ENCODE measurements at regions not wholly inside any gene's neighbourhood (a gene's known extent, or its start where the extent isn't known, plus 50 kb on each side); places are given as distances from the start of the nearest gene placed in this dataset.

DNA sequence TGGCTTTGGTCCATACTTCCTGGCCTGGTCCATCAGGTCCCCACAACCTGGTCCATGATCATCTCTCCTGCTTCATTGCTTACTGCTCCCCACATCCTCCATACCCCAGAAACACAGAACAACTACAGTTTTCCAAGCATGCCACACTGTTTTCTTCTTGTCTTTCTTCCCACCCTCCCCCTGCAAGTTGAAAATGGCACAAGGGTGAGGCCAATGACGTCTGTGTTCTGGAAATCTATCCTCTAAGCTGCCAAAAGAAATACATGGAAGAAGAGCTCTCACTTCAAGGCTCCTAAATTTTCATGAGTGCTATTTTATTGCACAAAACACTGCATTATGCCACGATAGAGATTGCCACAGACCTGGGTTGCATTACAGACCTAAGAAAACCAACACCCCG lies 404.4 kb downstream of the VPS13C start:
- Mint-ChIP-seq H3K27ac (no peak overlapping the region), H3K4me1 (no peaks in the 10 kb centered on the region), H3K9me3 (peaks cover 0 to 8% (median 4%) of the 10 kb centered on the region in 7 donors), H3K36me3 (no peaks in the 10 kb centered on the region), H3K27me3 (peaks cover 0 to 4% (median 4%) of the 10 kb centered on the region in 3 donors), H3K4me3 (no peak overlapping the region)
- ATAC-seq (ENCODE audit: low read depth in 2 of 2) (no peak), DNase-seq (no peak)

GRCh38 chr15:61654918-61655317 lies 405.3 kb downstream of the VPS13C start:
- H3K27ac Mint-ChIP-seq, result no peak overlapping the region
- H3K36me3 Mint-ChIP-seq, result no peaks in the 10 kb centered on the region
- ATAC-seq (ENCODE audit: low read depth in 2 of 2), result no peak
- peaks cover 0 to 12% (median 5%) of the 10 kb centered on the region in 7 donors for H3K9me3 Mint-ChIP-seq
- H3K27me3 Mint-ChIP-seq, result peaks cover 0 to 4% (median 0%) of the 10 kb centered on the region in 3 donors
- H3K4me1 Mint-ChIP-seq, result no peaks in the 10 kb centered on the region
- DNase-seq, result no peak
- no peak overlapping the region for H3K4me3 Mint-ChIP-seq

- H3K27ac Mint-ChIP-seq, result no peak overlapping the region
- DNase-seq (no peak), ATAC-seq (ENCODE audit: low read depth in 2 of 2) (no peak)
- H3K27me3 Mint-ChIP-seq, result peaks cover 0 to 4% (median 0%) of the 10 kb centered on the region in 3 donors
- H3K4me3 Mint-ChIP-seq, result peak overlapping the region in 1 of 8 donors; percentile 20
- H3K9me3 Mint-ChIP-seq, result peaks cover 0 to 10% (median 5%) of the 10 kb centered on the region in 7 donors
- H3K4me1 Mint-ChIP-seq, result no peaks in the 10 kb centered on the region
- H3K36me3 Mint-ChIP-seq, result no peaks in the 10 kb centered on the region
Observed at GRCh38 chr15:61654002-61654740, 406.1 kb downstream of the VPS13C start.

DNA sequence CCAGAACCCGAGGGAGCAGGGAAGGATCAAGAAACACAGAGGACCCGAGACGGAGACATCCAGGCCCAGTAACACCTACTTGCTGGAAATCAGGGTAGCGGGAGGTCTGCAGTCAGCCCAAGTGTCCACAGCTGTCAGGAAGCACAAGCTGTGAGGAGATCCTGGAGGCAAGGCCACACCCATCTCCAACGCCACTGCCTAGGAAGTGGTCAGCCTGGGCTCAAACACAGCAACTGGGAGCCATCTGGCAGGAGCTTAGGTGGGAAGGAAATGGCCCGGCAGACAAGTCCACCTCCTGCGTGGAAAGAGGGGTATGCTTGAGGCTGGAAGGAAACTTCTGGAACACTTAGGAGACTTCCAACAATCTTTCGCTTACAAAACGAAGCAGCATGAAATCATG lies 407.1 kb downstream of the VPS13C start:
- H3K27ac Mint-ChIP-seq, result no peak overlapping the region

DNA sequence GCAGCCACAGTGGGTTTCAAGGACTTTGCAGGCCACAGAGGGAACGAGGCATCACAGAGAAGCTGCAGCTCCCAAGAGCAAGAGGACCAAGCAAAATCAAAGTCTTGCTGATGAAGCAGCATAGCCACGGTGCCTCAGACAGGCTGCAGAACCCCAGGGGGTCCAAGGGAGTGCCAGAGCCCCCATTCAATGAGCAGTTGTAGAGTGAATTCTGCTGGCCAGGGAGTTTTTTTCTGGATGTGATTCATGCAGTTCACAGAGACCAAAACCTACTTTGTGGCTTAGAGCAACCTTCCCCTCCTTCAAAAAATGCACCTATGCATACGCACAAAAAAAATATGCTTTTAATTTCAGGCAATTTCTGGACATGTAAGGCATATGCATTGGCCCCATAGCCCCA lies 409.0 kb downstream of the VPS13C start:
- no peak overlapping the region for H3K27ac Mint-ChIP-seq
- peaks cover 0 to 4% (median 0%) of the 10 kb centered on the region in 7 donors for H3K9me3 Mint-ChIP-seq
- H3K4me1 Mint-ChIP-seq, result no peaks in the 10 kb centered on the region
- no peak overlapping the region for H3K4me3 Mint-ChIP-seq
- DNase-seq, result no peak
- H3K27me3 Mint-ChIP-seq, result no peaks in the 10 kb centered on the region
- ATAC-seq (ENCODE audit: low read depth in 2 of 2), result no peak
- no peaks in the 10 kb centered on the region for H3K36me3 Mint-ChIP-seq

More for the DNA sequence above, 407.1 kb downstream of the VPS13C start:
- H3K9me3 Mint-ChIP-seq, result peaks cover 0 to 4% (median 0%) of the 10 kb centered on the region in 7 donors
- no peaks in the 10 kb centered on the region for H3K36me3 Mint-ChIP-seq
- ATAC-seq (ENCODE audit: low read depth in 2 of 2) (no peak), DNase-seq (no peak)
- H3K27me3 Mint-ChIP-seq, result no peaks in the 10 kb centered on the region
- no peak overlapping the region for H3K4me3 Mint-ChIP-seq
- H3K4me1 Mint-ChIP-seq, result no peaks in the 10 kb centered on the region

- DNase-seq (no peak), ATAC-seq (ENCODE audit: low read depth in 2 of 2) (no peak)
- Mint-ChIP-seq H3K36me3 (no peaks in the 10 kb centered on the region), H3K27me3 (peaks cover 7 to 17% (median 7%) of the 10 kb centered on the region in 3 donors), H3K27ac (no peak overlapping the region), H3K4me3 (no peak overlapping the region), H3K9me3 (peaks cover 0 to 4% (median 0%) of the 10 kb centered on the region in 7 donors), H3K4me1 (no peaks in the 10 kb centered on the region)
Observed at GRCh38 chr15:61649046-61649445, 411.2 kb downstream of the VPS13C start.

DNA sequence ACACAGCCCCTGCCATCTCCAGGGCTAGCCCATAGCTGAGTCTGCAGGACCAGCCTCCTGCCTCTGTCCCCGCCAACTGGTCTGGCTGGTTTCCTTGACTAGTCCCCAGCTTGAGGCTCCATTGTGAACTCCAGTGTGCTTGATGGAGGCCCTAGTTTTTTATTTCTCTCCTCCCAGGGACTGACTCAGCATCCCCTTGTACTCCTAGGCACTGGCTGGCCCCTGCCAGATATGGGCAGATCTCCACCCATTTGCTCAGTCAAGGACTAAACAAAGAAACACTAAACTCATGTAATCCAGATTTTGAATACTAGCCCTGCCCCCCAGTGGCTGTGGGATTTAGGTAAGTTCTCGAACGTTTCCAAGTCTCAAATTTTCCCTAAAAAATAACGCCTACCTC lies 415.4 kb upstream of the RORA start:
- ATAC-seq (ENCODE audit: low read depth in 2 of 2), result no peak
- no peaks in the 10 kb centered on the region for H3K4me1 Mint-ChIP-seq

GRCh38 chr15:61641645-61642044 lies 412.5 kb upstream of the RORA start:
- no peak overlapping the region for H3K27ac Mint-ChIP-seq
- no peaks in the 10 kb centered on the region for H3K4me1 Mint-ChIP-seq
- no peak for ATAC-seq (ENCODE audit: low read depth in 2 of 2)
- peaks cover 7 to 22% (median 13%) of the 10 kb centered on the region in 3 donors for H3K27me3 Mint-ChIP-seq
- H3K4me3 Mint-ChIP-seq, result no peak overlapping the region
- no peaks in the 10 kb centered on the region for H3K36me3 Mint-ChIP-seq
- DNase-seq, result no peak
- H3K9me3 Mint-ChIP-seq, result peaks cover 0 to 2% (median 0%) of the 10 kb centered on the region in 7 donors

More for the DNA sequence above, 415.4 kb upstream of the RORA start:
- H3K27me3 Mint-ChIP-seq, result peaks cover 7 to 22% (median 13%) of the 10 kb centered on the region in 3 donors
- peaks cover 0 to 2% (median 0%) of the 10 kb centered on the region in 7 donors for H3K9me3 Mint-ChIP-seq
- H3K36me3 Mint-ChIP-seq, result no peaks in the 10 kb centered on the region
- H3K4me3 Mint-ChIP-seq, result no peak overlapping the region
- no peak for DNase-seq
- peak overlapping the region in 1 of 6 donors; percentile 36 for H3K27ac Mint-ChIP-seq

DNA sequence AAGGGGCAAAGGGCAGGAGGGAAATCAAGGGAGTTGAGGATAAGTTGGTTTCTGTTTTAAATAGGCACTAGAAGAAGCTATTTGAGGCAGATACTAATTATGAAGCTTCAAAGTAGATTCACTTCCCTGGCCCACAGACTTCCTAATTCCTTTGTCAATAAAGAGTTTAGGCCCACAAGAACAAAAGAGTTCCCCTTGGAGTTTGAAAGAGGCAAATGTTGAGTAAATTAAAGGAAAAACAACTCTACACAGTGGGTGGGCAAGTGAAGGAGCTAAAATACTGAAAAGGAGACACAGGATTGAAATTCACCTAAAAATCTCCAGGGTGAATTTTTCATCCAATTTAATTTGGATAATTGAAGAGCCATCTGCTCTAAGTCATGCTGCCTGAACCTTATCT lies 411.7 kb upstream of the RORA start:
- no peak overlapping the region for H3K27ac Mint-ChIP-seq
- H3K9me3 Mint-ChIP-seq, result peaks cover 0 to 2% (median 0%) of the 10 kb centered on the region in 7 donors
- no peak overlapping the region for H3K4me3 Mint-ChIP-seq
- H3K36me3 Mint-ChIP-seq, result no peaks in the 10 kb centered on the region
- no peak for ATAC-seq (ENCODE audit: low read depth in 2 of 2)
- H3K4me1 Mint-ChIP-seq, result no peaks in the 10 kb centered on the region
- peaks cover 6 to 22% (median 20%) of the 10 kb centered on the region in 3 donors for H3K27me3 Mint-ChIP-seq
- no peak for DNase-seq

DNA sequence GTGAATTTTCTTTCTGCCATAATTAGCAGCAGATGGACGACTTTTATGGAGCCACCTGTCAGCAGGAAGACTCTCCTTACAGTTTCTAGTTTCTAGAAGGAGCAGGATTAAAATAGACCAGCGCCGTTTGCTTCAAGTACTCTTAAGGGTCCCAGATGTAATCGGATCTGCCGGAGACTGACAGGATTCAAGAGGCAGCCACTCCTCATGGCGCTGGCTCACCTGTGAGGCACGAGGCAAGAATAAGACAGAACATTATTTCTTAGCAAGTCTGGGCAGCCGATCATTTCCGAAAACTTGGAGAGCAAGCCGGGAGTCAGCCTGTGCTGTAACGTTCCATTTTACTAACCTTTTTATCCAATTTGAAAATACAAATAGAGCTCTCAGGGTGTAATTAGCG lies 410.4 kb upstream of the RORA start:
- Mint-ChIP-seq H3K36me3 (no peaks in the 10 kb centered on the region), H3K27ac (no peak overlapping the region), H3K27me3 (peaks cover 0 to 14% (median 10%) of the 10 kb centered on the region in 3 donors), H3K4me3 (no peak overlapping the region), H3K4me1 (no peaks in the 10 kb centered on the region), H3K9me3 (no peaks in the 10 kb centered on the region)
- DNase-seq (no peak), ATAC-seq (ENCODE audit: low read depth in 2 of 2) (no peak)

DNA sequence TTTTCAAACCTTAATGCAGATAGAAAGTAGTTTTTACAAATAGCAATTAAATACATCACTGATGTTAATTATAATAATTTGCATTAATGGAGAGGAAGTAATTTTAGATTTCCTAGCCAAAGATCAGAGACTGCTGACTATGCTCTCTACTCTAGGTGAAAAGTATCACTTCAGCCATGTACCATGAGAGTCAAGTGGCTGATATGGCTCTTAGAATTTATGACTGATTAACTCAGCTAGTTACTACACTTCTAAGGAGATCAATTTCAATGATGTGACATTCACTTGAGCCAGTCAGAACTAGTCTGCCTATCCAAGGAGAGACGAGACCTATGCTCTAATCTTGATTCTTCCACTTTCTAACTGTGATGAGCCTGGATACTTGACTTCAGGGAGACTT lies 405.7 kb upstream of the RORA start:
- Mint-ChIP-seq H3K36me3 (no peaks in the 10 kb centered on the region), H3K9me3 (peaks cover 0 to 2% (median 0%) of the 10 kb centered on the region in 7 donors), H3K27ac (no peak overlapping the region), H3K27me3 (peaks cover 0 to 15% (median under 1%) of the 10 kb centered on the region in 3 donors), H3K4me3 (no peak overlapping the region), H3K4me1 (no peaks in the 10 kb centered on the region)
- no peak for ATAC-seq (ENCODE audit: low read depth in 2 of 2)
- DNase-seq, result no peak

DNA sequence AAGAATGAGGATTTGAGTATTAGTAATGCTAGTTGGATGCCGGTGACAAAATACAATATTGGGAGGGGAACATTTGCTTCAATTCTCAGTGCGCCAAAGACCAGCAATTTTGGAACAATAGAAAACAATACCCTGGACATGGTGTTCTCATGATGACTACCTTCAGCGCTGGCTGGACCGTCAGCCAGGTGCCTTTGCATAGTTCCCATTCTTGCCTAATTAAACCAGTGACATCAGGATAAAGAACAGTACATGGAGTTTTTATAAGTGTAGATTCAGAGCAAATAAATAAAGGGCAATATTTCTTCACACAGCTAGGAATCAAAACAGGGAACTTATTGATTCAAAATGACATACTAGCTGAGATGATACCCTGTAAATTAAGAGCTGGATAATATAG lies 404.8 kb upstream of the RORA start:
- no peak for ATAC-seq (ENCODE audit: low read depth in 2 of 2)
- H3K4me1 Mint-ChIP-seq, result no peaks in the 10 kb centered on the region
- DNase-seq, result no peak
- peaks cover 0 to 13% (median 0%) of the 10 kb centered on the region in 3 donors for H3K27me3 Mint-ChIP-seq
- H3K4me3 Mint-ChIP-seq, result no peak overlapping the region
- no peaks in the 10 kb centered on the region for H3K36me3 Mint-ChIP-seq
- no peak overlapping the region for H3K27ac Mint-ChIP-seq
- peaks cover 0 to 2% (median 0%) of the 10 kb centered on the region in 7 donors for H3K9me3 Mint-ChIP-seq

GRCh38 chr15:61629269-61629668 lies 400.2 kb upstream of the RORA start:
- no peaks in the 10 kb centered on the region for H3K4me1 Mint-ChIP-seq
- no peak for ATAC-seq (ENCODE audit: low read depth in 2 of 2)

GRCh38 chr15:61624950-61625349 lies 395.8 kb upstream of the RORA start:
- H3K9me3 Mint-ChIP-seq, result peaks cover 0 to 2% (median 0%) of the 10 kb centered on the region in 7 donors
- ATAC-seq (ENCODE audit: low read depth in 2 of 2), result no peak
- H3K4me3 Mint-ChIP-seq, result no peak overlapping the region
- H3K27me3 Mint-ChIP-seq, result peaks cover 0 to 15% (median 10%) of the 10 kb centered on the region in 3 donors
- no peaks in the 10 kb centered on the region for H3K36me3 Mint-ChIP-seq
- no peak for DNase-seq
- H3K4me1 Mint-ChIP-seq, result no peaks in the 10 kb centered on the region
- no peak overlapping the region for H3K27ac Mint-ChIP-seq

More at GRCh38 chr15:61629269-61629668, 400.2 kb upstream of the RORA start:
- Mint-ChIP-seq H3K27me3 (peaks cover 0 to 11% (median 4%) of the 10 kb centered on the region in 3 donors), H3K9me3 (peaks cover 0 to 2% (median 0%) of the 10 kb centered on the region in 7 donors), H3K36me3 (no peaks in the 10 kb centered on the region), H3K27ac (no peak overlapping the region), H3K4me3 (no peak overlapping the region)
- DNase-seq, result no peak

All from naive B cell (primary cell).